ENCODE measurements at regions not wholly inside any gene's neighbourhood (a gene's known extent, or its start where the extent isn't known, plus 50 kb on each side); places are given as distances from the start of the nearest gene placed in this dataset.

DNA sequence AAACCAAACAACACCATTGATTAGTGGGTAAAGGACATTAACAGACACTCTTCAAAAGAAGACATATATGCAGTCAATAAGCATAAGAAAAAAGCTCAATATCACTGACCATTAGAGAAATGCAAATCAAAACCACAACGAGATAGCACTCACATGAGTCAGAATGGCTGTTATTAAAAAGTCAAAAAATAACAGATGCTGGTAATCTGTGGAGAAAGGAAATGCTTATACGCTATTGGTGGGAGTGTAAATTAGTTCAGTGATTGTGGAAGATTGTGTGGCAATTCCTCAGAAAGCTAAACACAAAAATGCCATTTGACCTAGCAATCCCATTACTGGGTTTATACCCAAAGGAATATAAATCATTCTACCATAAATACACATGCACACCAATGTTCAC lies 182.6 kb downstream of the TRPC6 start:
- TF ChIP-seq POLR2A (IDR thresholded peaks at IDR 0.05; ENCODE audit: control extremely low read depth in 1 of 2, low read depth in 2 of 2, low read length in 2 of 2), result no peak
- TF ChIP-seq, protein P1, sequence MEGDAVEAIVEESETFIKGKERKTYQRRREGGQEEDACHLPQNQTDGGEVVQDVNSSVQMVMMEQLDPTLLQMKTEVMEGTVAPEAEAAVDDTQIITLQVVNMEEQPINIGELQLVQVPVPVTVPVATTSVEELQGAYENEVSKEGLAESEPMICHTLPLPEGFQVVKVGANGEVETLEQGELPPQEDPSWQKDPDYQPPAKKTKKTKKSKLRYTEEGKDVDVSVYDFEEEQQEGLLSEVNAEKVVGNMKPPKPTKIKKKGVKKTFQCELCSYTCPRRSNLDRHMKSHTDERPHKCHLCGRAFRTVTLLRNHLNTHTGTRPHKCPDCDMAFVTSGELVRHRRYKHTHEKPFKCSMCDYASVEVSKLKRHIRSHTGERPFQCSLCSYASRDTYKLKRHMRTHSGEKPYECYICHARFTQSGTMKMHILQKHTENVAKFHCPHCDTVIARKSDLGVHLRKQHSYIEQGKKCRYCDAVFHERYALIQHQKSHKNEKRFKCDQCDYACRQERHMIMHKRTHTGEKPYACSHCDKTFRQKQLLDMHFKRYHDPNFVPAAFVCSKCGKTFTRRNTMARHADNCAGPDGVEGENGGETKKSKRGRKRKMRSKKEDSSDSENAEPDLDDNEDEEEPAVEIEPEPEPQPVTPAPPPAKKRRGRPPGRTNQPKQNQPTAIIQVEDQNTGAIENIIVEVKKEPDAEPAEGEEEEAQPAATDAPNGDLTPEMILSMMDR (IDR thresholded peaks at IDR 0.05; ENCODE audit: control extremely low read depth in 1 of 3, insufficient read depth in 1 of 3, low read depth in 1 of 3, low read length in 3 of 3), result no peak
